ENCODE measurements at regions not wholly inside any gene's neighbourhood (a gene's known extent, or its start where the extent isn't known, plus 50 kb on each side); places are given as distances from the start of the nearest gene placed in this dataset.

DNA sequence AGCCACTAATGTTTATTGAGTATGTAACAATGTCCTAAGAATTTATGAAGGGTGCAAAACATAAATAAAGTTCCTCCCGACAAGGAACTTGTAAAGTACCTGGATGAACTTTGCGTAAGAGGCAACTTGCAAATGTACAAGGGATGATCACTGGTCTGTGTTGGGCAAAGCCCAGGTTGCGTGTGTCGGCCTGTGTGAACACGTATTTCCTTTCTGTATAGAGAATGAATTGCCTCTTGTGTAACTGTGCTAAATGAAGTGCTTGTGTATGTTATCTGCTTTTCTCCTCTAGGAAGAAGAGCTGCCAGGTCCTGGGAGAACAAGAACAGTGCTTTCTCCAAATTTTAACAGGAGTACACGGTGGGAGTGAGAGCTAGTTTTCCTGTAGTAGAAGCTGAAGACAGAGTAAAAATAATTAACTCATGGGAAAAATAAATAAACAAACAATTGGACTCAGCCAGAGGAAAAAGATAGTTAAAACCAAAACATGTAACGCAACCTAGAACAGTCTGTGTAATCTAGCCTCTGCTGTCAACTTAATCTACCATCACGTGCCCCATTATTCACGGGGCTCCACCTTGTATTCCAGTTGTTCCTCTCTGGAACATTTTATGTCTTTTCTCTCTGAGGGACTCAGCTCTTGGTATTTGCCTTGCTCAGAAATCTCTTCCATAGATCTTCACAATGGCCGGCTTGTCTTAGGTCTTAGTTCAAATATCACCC, 83.7 kb upstream of the RASGRP1 start:
- DNase-seq = no peak

DNA sequence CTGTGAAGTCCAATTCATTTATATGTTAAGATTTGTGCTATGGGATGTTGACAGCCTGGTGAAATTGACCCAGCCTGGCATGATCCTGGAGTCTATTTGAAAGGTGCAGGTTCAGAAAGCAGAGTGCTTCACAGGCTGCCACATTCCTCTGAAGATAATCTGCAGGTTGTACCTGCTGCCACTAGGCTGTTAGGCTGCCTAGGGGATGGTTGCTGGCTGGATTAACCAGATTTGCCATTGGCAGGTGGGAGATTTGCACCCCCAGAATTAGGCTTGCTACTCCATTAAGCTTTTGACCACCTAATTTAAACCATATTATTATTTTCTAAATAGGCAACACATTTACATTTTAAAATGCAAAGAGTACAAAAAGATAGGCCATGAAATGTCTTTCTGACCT, 85.8 kb upstream of the RASGRP1 start:
- DNase-seq = no peak

DNA sequence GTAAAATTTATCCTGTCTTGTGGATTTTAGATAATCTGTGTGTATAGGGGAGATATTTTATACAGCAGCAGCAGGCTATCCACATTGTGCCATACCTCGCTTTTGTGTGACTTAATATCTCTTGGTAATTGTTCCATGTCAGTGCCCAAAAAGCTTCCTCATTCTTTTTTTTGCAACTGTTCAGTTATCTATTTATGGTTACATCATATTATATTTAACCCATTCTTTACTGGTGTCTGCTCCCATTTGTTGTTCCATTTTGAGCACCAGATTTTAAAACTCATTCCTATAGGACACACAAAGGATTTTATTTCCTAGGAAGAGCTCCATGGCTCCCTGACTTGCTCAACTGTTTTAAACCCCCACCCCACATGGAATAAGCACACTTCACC, 86.3 kb upstream of the RASGRP1 start:
- no peak for DNase-seq

DNA sequence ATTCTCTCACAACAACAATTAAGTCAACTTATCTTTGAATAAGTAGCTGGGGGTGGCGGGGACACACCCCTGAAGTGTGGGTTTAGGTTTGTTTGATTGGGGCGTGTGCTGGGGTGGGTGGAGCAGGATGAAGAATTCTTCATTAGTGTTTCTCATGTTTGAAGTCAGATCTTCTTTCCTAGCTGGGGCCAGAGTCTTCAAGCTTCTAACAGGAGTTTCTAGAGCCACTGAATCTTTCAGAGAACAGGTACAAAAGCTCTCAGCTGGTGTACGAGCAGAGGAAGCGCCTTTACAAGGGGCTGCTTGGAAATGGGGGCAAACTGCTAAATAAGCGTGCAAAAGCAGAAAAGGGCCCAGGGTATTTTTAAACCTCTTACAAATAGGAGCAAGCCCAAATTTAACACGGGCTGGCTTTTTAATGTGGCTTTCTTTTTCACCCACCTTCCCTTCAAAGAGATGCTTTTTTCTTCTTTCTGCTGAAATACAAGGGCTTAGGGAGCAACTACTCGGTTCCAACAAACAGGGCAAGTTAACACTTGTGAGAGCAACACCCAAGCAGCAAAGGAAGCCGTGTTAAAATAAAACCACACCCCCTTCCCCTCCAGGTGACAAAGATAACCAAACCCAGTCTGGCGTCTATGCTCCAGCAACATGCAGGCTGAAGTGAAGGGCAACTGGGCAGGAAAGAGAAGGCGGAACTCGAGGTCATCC, 86.9 kb upstream of the RASGRP1 start:
- DNase-seq = no peak

DNA sequence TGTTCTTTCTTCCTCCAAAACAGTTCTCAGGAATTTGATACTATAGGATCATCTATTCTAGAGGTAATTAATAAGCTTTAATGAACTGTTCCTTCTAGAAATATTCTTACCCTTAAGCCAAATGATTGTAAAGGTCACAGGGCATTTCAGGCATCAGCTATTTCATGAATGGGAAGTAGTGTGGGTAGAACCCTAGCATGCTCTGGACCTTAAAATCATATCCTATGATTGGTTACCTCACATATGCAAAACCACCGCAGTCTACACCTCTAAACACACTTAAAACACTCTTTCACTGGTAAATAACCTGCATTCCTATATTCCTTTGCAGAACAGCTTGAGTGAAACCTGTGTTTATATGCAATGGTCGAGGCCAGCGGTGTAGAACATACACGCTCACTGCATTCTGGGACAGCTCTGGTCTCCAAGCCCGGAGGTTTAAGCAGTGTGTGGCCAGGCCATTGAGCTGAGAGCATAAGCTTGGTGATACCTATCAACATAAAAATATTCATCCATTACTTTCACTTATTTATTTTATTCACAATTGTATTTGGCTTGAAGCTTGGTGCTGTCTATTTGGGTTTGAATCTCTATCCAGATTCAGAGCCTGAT, 87.7 kb upstream of the RASGRP1 start:
- no peak for DNase-seq

DNA sequence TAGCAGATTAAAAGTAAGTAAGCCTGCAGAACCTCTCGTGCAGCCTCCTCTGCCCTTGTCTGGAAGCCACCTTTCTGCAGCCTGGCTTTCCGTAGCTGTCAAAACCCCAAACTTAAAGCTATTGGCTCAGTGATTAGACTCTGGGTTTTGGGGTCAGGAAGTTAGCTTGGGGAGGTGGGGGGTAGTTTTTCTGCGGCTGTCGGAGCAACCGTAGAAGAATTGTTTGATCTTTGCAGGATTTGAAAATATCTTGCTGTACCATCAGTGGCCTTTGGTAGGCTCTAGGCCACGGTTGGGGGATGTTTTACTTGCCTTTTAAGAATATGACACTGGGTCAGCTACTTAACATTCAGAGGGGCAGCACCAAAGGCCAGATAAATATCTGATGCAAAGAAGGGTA, 88.4 kb upstream of the RASGRP1 start:
- no peak for DNase-seq

DNA sequence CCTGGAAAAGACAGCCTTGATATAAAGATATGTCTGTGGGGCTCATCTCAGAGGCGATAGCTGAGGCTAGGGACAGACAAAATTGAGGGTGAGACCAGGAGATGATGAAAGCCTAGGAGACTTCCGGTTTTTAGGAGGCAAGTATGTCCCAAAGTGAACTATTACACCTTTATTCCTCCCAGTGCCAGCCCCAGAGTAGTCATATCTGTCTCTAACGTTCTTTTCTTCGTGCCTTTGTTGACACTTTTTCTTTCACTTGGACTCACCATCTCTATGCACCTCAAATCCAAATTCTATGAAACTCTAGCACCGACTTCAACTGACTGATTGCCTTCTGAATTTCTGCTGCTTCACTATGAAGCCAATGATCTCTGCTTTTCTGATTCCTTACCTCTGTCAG, 93.8 kb upstream of the RASGRP1 start:
- no peak for DNase-seq

DNA sequence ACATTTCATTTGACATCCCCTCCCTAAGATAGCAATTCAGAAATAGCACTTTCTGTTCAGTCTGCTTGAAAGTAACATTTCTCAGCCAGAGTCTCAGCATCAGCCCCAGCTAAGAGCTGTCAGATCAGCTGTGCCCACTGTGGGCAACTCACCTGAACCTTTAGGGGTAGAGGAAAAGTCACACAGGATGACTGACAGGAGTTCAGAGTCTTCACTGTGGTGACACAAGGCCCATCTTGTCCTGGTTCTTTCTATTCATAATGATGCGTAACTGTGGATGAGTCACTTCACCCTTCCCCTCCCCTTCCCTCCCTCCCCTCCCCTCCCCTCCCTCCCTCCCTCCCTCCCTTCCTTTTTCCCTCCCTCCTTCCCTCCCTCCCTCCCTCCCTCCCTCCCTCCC, 96.1 kb upstream of the RASGRP1 start:
- DNase-seq = no peak

DNA sequence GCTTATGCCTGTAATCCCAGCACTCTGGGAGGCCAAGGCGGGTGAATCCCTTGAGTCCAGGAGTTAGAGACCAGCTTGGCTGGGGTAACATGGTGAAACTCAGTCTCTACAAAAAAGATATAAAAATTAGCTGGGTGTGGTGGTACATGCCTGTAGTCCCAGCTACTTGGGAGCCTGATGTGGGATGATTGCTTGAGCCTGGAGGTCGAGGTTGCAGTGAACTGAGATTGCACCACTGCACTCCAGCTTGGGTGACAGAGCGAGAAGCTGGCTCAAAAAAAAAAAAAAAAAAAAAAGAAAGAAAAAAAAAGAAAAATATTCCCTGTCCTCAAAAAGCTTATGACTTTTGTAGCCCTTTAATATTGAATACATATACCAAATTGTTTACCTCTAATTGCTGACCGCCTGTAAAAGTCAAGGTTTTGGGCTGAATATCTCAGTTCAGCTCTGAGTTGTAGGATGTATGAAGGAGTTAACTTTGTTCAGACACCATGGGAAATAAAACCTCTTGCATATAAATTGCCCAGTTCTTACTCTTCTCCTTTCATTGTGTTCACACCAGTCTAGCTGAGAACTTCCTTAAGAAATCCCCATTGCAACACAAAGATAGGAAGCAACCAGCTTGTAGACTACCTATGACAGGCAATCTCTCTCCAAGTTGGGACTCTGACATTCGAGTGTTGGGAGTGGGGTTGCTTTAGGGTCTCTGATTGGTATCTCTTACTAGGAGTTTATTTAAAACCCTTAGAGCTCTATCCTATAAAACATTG, 97.6 kb upstream of the RASGRP1 start:
- no peak for DNase-seq

DNA sequence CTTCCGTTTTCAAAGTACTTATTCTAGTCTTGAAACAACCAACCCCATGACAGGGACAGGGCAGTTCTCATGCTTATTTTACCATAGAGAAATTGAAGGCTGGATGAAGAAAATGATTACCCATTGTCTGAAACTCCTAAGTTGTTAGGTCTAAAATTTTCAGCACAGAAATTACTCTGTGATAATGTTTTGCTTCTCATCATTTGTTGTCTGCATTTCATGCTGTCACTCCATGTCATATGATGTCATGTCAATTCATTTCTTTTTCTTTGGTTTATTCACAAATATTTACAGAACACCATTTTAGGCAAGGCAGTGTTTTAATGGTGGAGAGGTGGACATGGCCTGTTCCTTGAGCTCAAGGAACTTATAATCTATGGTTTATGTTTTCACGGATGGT, 98.2 kb upstream of the RASGRP1 start:
- no peak for DNase-seq

DNA sequence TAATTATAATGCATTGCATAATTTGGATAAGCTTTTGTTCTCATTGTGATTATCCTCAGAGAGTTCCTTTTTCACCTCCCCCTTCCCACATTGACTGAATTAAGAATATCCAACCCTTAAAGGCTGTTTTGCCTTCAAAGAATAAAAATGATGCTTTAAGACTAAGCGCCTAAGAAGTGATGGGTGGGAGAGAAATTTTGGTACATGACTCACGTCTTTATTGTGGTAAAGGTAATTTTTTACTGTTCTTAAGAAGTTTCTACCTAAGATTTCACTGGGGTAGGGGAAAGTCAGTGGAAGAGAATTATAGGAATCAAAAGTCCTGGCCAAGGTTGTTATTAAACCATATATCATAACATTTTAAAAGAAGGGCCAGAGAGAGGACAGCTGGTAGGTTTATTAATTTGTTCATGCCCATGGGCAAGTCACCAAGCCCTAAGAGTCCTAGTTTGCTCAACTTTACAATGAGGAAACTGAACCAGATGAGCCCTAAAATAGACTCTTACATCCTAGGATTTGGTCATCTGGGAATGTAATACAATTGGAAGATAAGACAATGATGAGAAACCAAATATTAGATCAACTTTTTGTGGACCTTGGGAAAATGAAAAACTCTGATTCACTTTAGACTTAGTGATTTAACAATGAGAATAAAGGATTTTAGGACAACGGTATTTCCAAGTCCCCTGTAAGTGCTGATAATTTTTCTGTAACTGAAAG, 101.1 kb upstream of the RASGRP1 start:
- no peak for DNase-seq

DNA sequence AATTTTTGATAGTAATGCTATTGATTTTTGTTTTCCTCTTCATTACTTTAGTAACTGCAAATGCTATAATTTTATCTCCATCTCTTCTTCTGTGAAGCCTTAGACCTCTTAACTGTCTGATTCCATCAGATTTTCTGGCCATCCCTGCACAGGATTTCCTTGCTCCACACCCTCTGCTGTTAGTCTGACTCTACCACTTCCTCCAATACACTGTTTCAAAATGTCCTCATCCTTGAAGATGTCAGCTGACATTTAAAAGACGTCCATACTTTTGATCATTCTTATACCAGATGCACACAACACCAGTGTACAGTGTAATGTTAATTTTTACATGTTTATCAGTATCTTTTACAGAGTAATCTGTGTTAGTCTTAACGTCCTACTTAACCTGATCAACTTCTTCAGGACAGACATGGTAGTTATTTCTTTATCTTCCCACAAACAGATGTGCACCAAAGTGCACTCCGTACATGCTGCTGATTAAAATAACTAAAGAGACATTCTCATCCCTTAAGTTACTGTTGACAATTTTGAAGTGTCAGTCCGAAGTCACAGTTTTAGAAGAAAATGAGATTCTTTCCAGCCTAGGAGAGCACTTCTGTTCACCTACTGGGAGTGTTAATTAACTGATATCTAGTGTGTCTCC, 102.4 kb upstream of the RASGRP1 start:
- DNase-seq = no peak

DNA sequence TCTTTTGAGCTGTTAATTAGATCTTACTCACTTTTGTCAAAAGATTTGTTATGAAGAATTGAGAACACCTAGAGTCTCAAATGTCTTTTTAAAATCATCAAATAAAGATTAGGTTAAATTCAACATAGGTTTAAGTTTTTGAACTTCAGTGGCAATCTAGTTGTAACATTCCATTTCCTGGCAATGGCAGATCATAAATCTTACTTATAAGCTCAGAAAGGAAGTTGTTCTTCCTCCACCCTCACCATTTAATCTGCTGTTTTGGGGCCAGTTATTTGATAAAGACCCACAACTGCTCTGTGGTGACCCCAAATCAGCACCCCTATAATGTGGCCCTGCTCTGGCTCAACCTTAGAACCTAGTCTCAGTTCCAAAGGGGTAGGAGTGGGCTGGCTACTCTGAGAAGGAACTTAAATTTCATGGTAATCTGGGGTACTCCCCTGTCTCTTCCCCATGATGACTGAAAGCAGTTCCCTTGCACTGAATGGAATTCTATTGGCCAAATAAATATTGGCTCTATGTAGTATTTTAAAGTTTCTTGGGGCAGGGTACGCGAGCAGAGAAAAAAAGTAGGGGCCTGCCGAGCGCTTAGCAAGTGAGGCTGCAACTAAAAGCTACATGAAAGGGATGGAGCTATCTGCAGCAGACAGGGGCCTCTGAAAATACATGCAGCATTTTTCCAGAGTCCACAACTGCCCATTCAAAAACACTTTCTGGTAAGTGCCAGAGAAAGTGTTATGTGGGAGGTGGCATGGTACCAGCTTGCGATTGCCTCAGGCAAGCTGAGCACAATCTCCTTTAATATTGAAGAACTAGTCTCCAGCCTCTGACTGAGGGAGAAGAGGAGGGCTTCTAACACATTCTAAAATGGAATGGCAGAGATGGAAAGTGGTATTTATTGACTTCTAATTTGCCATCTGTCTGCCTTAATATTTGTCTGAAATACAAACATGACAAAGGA, 103.6 kb upstream of the RASGRP1 start:
- no peak for DNase-seq

DNA sequence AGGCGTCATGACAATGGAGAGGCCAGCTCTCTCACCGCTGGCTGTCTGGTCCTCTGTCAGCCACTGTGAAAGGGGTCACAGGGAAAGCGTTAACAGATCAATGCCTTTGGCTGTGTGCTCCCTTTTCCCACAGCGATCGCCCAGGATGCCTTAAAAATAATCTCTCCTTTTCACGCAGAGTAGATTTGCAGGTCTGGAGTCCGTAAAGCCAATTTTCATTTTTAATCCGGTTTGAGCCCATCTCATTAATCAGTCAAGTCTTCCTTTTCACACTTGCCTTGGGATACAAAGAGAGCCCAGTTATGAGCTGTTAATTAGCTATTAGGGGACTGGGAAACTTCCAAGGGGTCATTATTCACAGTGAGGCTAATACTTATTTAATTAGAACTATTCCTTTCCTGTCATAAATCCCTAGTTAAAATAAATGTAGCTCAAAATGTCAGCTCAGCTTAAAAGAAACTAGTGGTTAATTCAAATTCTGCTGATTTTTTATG, 104.3 kb upstream of the RASGRP1 start:
- DNase-seq = no peak

DNA sequence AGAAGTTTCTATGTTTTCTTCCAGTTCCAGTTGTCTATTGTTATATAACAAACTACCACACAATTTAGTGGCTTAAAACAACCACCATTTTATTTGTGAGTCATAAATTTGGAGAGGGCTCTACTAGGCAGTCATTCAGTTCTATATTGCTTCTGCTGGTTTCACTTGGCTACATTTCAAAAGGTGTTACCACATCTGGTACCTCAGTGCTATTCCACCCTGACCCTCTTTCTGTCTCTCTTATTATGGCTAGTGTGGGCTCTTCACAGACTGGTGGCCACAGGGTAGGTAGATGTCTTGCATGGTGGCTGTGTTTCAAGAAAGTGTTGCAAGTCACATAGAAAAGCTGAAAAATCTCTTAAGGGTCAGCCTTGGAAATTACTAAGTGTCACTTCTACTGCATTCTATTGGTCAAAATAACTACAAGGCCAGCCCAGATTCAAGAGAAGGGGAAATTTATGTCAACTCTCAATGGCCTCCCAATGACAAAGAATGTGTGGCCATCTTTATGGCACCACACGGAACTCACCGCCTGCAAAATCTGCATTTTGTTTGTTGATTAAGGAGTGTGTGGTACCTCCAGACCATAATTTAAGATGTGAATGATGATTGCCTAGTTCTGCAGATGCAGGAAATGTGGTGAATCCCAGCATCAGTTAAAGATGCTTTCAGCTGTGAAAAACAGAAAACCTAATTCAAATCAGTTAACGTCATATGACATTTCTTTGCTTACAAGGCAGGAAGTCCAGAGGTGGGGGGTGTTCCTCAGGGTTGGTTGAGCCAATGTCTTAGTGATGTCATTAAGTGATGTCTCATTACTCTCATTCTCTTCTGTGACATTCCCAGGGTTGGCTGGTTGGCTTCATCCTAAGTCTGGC, 105.8 kb upstream of the RASGRP1 start:
- no peak for DNase-seq

DNA sequence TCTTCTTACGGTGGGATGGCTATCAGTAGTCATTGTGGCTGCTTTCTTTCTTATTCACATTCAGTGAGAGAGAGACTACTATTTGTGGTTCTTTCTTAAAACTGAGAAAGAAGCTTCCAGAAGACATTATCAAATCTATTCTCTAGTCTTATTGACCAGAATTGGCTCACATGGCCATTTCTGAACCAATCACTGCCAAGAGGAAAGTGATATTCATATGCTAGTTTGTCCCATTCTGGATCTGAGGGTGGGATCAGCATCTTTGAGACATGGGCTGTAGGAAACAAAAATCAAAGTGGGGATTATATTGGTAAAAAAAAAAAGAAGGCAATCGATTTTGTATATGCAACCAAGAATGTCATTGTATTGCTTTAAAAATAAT, 106.4 kb upstream of the RASGRP1 start:
- DNase-seq = no peak

DNA sequence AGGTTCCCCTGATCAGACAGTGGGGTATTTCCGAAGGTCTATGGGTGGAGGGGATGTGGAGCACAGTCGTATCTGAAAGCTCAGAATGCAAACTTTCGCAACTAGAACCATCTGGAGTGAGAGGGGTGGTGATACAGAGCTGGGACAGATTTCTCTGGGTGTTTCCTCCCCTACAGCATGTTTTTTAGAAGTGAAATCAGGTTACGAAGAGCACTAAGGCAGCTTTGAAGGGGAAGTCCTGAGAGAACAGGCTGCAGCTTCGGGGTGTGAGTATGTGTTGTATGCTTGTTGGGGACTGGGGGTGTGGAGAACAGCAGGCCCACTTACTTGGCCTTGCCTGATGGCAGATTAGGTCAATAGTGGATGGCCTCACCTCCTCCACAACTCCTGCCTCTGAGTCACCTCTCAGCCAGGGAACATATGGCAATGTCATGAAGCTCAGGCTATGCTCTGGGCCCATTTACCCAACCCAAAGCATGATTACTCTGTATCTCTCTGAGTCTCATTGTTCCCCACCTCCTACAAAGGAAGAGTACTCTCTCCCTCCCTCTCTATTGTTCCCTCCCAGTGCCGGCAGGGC, 107.2 kb upstream of the RASGRP1 start:
- DNase-seq = no peak

DNA sequence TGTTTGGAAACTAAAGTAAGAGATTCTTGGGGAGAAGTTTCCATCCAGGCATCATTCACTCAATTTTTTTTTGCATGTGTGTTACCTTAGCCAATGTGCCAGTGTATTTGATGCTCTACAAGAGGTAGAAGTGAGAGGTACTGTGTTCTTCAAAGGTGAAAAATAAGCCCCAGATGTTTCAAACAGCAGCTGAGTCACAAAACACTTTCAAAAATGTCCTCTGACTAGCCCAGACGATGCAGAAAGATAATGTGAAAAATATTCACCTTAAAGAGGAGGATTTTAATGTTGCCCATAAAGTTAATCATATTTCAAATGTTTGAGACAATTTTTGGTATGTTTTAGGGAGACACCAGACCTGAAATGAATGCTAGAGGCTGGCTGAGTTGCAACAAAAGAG, 107.7 kb upstream of the RASGRP1 start:
- DNase-seq = no peak

DNA sequence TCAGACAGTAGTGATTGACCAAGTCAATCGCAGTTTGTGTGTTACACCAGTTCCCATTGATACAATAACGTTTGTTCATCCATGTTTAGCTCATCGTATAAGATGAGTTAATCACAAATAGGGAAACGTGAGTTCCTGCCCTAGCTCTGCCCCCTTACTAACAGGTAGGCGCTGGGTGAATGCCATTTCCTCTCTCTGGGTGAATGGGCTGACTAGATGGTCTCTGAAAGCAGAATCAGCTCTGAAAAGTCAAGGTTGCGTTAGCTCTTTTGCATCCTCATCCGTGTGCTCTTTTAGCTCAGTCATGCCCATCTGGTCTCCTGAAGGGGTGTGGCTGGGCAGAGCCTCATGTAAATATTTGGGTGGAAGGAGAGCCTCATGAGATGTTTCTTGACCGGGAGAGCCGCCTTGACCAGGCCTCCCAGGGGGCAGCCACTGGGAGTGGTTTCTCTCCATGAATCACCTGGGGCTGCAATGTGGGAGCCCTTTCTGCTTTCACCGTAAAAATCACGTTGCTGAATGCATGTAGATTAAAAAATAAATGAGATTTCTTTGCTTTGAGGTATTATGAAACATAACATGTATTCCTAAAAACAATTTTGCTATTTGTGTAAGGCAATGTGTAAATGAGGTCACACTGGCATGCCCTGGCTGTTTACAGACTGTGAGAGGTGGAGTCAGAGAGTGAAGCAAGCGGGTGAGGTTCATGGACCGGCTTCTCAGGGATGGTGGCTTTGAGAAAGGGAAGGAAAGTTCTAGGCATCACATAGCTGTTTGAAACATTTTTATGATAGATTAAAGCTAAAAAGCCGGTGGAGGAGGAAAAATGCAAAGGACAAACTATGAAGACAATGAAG, 108.4 kb upstream of the RASGRP1 start:
- no peak for DNase-seq
